ENCODE measurements at regions not wholly inside any gene's neighbourhood (a gene's known extent, or its start where the extent isn't known, plus 50 kb on each side); places are given as distances from the start of the nearest gene placed in this dataset.

DNA sequence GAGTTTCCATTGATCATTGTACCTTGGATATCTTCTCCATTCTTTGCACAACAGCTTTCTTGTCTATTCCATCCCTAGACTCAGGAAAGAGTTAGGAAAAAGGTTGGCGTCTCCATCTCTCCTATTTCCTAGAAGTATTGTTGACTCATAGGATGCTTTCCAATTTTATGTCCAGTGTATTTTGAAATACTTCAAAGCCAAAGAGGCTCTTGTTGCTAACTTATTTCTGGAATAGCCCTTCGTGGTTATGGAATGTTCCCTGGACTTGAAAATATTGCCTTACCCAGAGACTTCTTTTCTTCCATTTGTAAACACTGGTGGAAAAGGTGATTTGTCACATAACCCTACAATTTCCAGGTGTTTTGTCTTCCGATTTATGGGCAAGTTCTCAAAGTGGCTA is 402.3 kb upstream of the ZNF608 start (continued):
- TF ChIP-seq FOSL2 (IDR thresholded peaks at IDR 0.05) (no peak), FOSL2 (CRISPR knock-in tag; IDR thresholded peaks at IDR 0.05) (no peak), ZNF302 (CRISPR knock-in tag; IDR thresholded peaks at IDR 0.05) (no peak), CEBPB (IDR thresholded peaks at IDR 0.05) (no peak)

DNA sequence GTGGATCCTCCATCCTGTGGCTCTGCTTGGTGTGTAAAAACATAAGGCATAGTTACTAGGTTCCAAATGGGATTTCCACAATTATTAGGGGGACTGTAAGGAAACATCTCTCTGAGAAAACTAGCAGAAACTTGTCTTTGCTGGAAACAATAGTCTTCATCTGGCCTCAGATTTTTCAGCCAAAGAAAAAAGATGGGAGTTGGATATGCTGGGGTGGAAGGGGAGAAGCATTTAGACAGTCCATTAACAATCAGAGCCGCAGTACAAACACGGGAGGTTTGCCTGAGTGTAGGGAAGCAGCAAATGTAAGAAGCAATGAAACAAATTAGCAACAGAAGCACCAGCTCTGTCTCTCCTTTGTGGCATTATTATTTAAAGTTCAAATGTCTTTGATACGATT is 402.7 kb upstream of the ZNF608 start:
- Histone ChIP-seq H3K9me3 (no peaks in the 10 kb centered on the region), H3K27ac (no peak overlapping the region), H3K4me3 (no peak overlapping the region), H3K4me1 (no peaks in the 10 kb centered on the region), H3K4me2 (no peak overlapping the region)
- ChIA-PET POLR2A (no interaction called here), CTCF (no interaction called here)
- FAIRE-seq (no peak), DNase-seq (ENCODE audit: low read depth in 1 of 2, low spot score in 1 of 2) (no peak), ATAC-seq (no peak)
- 38% methylated on average over 3 of the region's 3 CpGs for WGBS (ENCODE audit: missing lambda C conversion rate)
- no peak for TF ChIP-seq SREBF2 (IDR thresholded peaks at IDR 0.05)
- no peak for TF ChIP-seq RNF2 (IDR thresholded peaks at IDR 0.05; ENCODE audit: borderline replicate concordance, low read depth)
- TF ChIP-seq KDM1A (IDR thresholded peaks at IDR 0.05; ENCODE audit: low read depth), result no peak
- TF ChIP-seq, protein P1, sequence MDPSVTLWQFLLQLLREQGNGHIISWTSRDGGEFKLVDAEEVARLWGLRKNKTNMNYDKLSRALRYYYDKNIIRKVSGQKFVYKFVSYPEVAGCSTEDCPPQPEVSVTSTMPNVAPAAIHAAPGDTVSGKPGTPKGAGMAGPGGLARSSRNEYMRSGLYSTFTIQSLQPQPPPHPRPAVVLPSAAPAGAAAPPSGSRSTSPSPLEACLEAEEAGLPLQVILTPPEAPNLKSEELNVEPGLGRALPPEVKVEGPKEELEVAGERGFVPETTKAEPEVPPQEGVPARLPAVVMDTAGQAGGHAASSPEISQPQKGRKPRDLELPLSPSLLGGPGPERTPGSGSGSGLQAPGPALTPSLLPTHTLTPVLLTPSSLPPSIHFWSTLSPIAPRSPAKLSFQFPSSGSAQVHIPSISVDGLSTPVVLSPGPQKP (IDR thresholded peaks at IDR 0.05; ENCODE audit: low read depth, low read length), result no peak
- no peak for TF ChIP-seq ZFP36 (IDR thresholded peaks at IDR 0.05; ENCODE audit: borderline replicate concordance, partially characterized antibody)
- TF ChIP-seq POLR2AphosphoS2 (conservative IDR thresholded peaks at IDR 0.05; ENCODE audit: low read length), result no peak
- TF ChIP-seq CEBPB (IDR thresholded peaks at IDR 0.05), result no peak
- no peak for TF ChIP-seq TP53 (CRISPR knock-in tag; IDR thresholded peaks at IDR 0.05)

DNA sequence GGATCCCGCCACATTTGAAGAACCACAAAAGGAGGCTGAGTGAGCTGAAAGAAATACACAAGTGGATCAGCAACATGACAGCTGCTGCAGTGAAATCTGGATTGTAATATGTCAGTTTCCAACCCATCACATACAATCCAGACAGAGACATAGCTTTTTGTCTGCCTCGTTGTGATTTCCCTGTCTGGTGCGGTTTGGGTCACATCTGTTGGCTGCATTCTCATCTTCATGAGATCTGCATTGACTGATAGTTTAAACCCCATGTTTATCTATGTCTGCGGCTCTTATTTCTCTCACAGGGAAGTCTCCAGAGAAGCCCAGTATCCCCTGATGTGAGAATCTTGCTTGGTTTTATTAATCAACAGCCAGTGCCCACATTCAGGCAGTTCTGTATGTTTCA is 403.1 kb upstream of the ZNF608 start:
- CTCF ChIA-PET, result no interaction called here
- Histone ChIP-seq H3K9me3 (no peaks in the 10 kb centered on the region), H3K27ac (no peak overlapping the region), H3K4me3 (no peak overlapping the region), H3K4me1 (no peaks in the 10 kb centered on the region), H3K4me2 (no peak overlapping the region)
- no peak for TF ChIP-seq NFE2L2 (conservative IDR thresholded peaks at IDR 0.05; ENCODE audit: low read length)
- TF ChIP-seq, protein P1 (IDR thresholded peaks at IDR 0.05; ENCODE audit: low read depth, low read length), result no peak
- no peak for TF ChIP-seq KDM5A (IDR thresholded peaks at IDR 0.05)
- no peak for TF ChIP-seq RARB (CRISPR knock-in tag; IDR thresholded peaks at IDR 0.05)
- TF ChIP-seq NR3C1 (IDR thresholded peaks at IDR 0.05), result no peak
- TF ChIP-seq RCOR1 (IDR thresholded peaks at IDR 0.05; ENCODE audit: low read depth, low read length), result no peak
- TF ChIP-seq CHD4 (IDR thresholded peaks at IDR 0.05; ENCODE audit: borderline replicate concordance), result no peak
- TF ChIP-seq KDM1A (IDR thresholded peaks at IDR 0.05; ENCODE audit: low read depth), result no peak
- TF ChIP-seq RFX5 (IDR thresholded peaks at IDR 0.05), result no peak
- no peak for TF ChIP-seq MYC (IDR thresholded peaks at IDR 0.05; ENCODE audit: borderline replicate concordance, low read length)
- TF ChIP-seq RNF2 (IDR thresholded peaks at IDR 0.05; ENCODE audit: borderline replicate concordance, low read depth), result no peak
- FAIRE-seq (no peak), ATAC-seq (no peak), DNase-seq (ENCODE audit: low read depth in 1 of 2, low spot score in 1 of 2) (no peak)
- 57% methylated on average over 4 of the region's 4 CpGs for WGBS (ENCODE audit: missing lambda C conversion rate)
- POLR2A ChIA-PET, result no interaction called here

DNA sequence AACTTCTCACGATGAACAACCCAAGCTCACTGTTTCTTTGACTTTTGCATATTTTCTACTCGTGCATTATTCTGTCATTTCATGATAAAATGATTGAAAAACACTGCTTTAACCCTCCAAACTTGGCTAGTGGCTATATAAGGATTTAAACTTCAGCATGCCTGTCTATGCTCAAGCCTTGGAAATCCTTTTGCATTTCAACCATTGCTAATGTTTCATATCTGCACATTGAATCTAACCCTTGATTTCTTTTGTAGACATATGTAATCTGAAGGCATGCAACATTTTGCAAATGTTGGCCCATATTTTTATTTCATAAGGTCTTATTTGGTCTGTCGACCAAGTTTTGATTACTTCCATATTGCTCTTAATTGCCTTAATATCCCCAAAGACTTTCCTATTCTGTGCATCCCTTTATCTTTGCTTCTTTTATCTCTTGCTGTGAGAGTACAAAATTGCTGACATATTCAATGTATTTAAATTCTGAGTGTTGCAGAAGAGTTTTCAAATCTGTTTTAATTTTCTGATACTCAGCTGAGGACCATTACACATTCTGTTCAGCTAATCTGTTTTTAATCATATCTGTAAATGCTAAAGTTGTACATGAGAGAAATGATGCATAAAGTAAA is 403.7 kb upstream of the ZNF608 start:
- 13% methylated on average over 3 of the region's 3 CpGs for WGBS (ENCODE audit: missing lambda C conversion rate)
- ATAC-seq, result no peak
- Histone ChIP-seq H3K9me3 (no peaks in the 10 kb centered on the region), H3K4me1 (no peaks in the 10 kb centered on the region), H3K4me3 (no peak overlapping the region), H3K4me2 (no peak overlapping the region), H3K27ac (no peak overlapping the region)
- TF ChIP-seq, protein P2, sequence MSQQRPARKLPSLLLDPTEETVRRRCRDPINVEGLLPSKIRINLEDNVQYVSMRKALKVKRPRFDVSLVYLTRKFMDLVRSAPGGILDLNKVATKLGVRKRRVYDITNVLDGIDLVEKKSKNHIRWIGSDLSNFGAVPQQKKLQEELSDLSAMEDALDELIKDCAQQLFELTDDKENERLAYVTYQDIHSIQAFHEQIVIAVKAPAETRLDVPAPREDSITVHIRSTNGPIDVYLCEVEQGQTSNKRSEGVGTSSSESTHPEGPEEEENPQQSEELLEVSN (IDR thresholded peaks at IDR 0.05; ENCODE audit: borderline replicate concordance, low read depth), result no peak
- TF ChIP-seq MAFK (IDR thresholded peaks at IDR 0.05; ENCODE audit: partially characterized antibody), result peak; percentile 15
- FAIRE-seq, result no peak
- CTCF ChIA-PET, result no interaction called here
- POLR2A ChIA-PET, result no interaction called here
- DNase-seq (ENCODE audit: low read depth in 1 of 2, low spot score in 1 of 2), result no peak
